SK-N-SH (cell line): ENCODE measurements at regions not wholly inside any gene's neighbourhood (a gene's known extent, or its start where the extent isn't known, plus 50 kb on each side); places are given as distances from the start of the nearest gene placed in this dataset.

Source experiments
- CTCF ChIP-seq: fragments of 200-600 bp; sonication (generic); IDR thresholded peaks from 2 replicates; pipeline ENCODE4 v1.6.1; 2017; ENCODE audit warnings: antibody characterized with exemption, mild to moderate bottlenecking, moderate library complexity
- EP300 ChIP-seq, 2 experiments: IDR thresholded peaks; 2 replicates each; pipeline versions ENCODE4 v1.4.0 to v1.6.1; 2012; ENCODE audit warnings: borderline replicate concordance in 1 of 2, low read depth in 1 of 2, low read length in 1 of 2
- FOXM1 ChIP-seq: IDR thresholded peaks from 2 replicates; pipeline ENCODE4 v1.4.0; 2012; ENCODE audit warnings: low read depth, mild to moderate bottlenecking
- MAX ChIP-seq: IDR thresholded peaks from 2 replicates; pipeline ENCODE4 v1.4.0; 2012; ENCODE audit warnings: low read depth
- POLR2AphosphoS5 ChIP-seq: IDR thresholded peaks from 2 replicates; pipeline ENCODE4 v1.6.1; 2012; ENCODE audit warnings: low read depth, low read length
- RAD21 ChIP-seq: IDR thresholded peaks from 2 replicates; pipeline ENCODE4 v1.6.1; 2012; ENCODE audit warnings: mild to moderate bottlenecking, low read length
- TAF1 ChIP-seq: IDR thresholded peaks from 2 replicates; pipeline ENCODE4 v1.6.1; 2012; ENCODE audit warnings: low read depth, mild to moderate bottlenecking, low read length, moderate library complexity, borderline replicate concordance
- TEAD4 ChIP-seq: IDR thresholded peaks from 2 replicates; pipeline ENCODE4 v1.4.0; 2012; ENCODE audit warnings: mild to moderate bottlenecking, borderline replicate concordance; ENCODE audit not compliant: insufficient read depth

- TF ChIP-seq POLR2AphosphoS5: no peak
- no peak for TF ChIP-seq EP300 (IDR thresholded peaks at IDR 0.05; ENCODE audit: borderline replicate concordance in 1 of 2, low read depth in 1 of 2, low read length in 1 of 2)
- no peak for TF ChIP-seq CTCF
- no peak for TF ChIP-seq MAX
- TF ChIP-seq FOXM1: no peak
- TF ChIP-seq RAD21: no peak
- TF ChIP-seq TAF1: no peak
- TF ChIP-seq TEAD4: no peak
These were observed 178.0 kb upstream of the IGFBP3 start for GRCh38 chr7:46099076-46099475.
